ENCODE measurements at regions not wholly inside any gene's neighbourhood (a gene's known extent, or its start where the extent isn't known, plus 50 kb on each side); places are given as distances from the start of the nearest gene placed in this dataset.

DNA sequence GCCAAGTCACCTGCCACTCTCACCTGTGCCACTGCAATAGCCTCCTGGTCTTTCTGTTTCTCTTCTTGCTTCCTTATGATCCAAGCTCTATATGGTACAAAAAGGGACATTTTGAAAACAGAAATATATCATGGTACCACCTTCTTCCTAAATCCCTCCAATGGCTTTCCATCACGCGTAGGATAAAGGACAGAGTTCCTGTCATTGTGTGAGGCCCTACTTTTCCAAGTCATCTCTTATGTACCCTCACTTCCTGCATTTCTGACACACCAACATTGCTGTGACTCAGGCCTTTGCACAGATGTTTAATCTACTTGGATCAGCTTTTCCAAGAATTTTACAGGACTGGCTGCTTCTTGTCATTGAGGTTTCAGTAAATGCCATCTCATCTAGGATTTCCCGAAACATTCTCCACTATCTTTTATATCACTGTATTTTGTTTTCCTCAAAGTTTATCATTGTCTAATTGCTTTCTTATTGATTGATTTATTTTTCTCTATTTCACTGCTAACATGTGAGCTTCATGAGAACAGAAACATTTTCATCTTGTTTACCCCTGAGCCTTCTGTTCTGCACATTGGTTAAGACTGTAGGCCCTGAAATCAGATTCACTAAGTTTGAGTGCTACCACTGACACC is 426.1 kb upstream of the FANCL start:
- no peak for DNase-seq (ENCODE audit: low read depth in 2 of 2, low spot score in 1 of 2)

GRCh38 chr2:58666323-58666970 is 425.3 kb upstream of the FANCL start:
- no peak for DNase-seq (ENCODE audit: low read depth in 2 of 2, low spot score in 1 of 2)

GRCh38 chr2:58665154-58665553 is 424.0 kb upstream of the FANCL start:
- no peak for DNase-seq (ENCODE audit: low read depth in 2 of 2, low spot score in 1 of 2)

GRCh38 chr2:58664523-58665151 is 423.5 kb upstream of the FANCL start:
- DNase-seq (ENCODE audit: low read depth in 2 of 2, low spot score in 1 of 2): no peak

DNA sequence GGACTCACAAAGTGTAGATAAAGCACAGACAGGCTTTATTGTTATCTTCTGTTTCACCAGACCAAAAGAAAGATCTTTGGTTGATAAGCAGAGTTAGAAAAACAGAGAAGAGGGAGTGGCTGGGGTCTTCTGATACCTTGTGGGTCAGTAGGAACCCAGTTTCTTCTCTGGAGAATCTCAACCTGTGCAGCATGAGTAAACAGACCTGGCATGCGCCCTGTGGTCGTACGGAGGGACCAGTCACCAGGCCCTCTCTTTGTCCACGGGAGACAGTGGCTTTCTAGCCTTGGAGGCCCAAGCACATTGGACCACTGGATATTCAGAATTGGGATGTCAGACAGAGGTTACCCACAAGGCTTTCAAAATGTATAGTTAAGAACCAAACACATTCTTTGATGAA is 418.9 kb upstream of the FANCL start:
- no peak for DNase-seq (ENCODE audit: low read depth in 2 of 2, low spot score in 1 of 2)

DNA sequence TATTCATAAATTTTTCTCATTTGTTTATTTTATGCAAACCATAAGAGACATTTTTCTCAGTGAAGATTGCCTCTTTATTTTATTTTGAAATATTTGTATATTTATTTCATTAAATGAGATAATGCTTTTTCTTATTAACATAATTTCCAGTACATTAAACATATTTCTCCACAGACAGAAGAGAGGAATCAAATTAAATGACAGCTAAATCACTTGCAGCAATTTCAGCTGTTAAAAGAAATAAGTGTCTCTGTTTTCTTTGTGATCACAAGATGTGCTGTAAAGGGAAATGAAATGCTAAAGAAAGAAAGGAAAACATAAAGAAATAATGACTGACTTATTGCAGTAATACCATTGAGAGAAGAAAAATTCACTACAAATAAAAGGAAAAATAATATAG is 414.0 kb upstream of the FANCL start:
- DNase-seq (ENCODE audit: low read depth in 2 of 2, low spot score in 1 of 2): no peak

- DNase-seq (ENCODE audit: low read depth in 2 of 2, low spot score in 1 of 2): no peak
Observed at GRCh38 chr2:58651930-58652329, 410.8 kb upstream of the FANCL start.

GRCh38 chr2:58650781-58651180 is 409.7 kb upstream of the FANCL start:
- DNase-seq (ENCODE audit: low read depth in 2 of 2, low spot score in 1 of 2): no peak

DNA sequence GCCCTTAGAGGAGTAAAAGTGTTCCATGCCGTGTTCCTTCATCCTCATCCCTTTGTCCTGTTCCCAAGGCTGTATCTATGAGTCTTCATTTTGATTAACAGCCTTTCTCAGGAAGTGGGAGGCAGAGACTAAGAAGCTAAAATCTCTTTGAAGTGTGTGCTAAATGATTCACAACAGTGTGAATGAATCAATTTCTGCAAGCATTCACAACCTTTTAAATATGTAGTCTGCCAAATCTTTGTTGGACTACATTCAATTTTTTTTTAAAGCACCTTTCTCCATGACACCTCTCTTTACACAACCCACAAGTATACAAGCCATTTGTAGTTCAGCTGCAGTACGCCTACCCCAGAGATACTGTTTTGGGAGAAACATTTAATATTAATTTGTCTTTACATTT is 408.6 kb upstream of the FANCL start:
- no peak for DNase-seq (ENCODE audit: low read depth in 2 of 2, low spot score in 1 of 2)

- DNase-seq (ENCODE audit: low read depth in 2 of 2, low spot score in 1 of 2): no peak
Observed at GRCh38 chr2:58645017-58645416, 403.9 kb upstream of the FANCL start.

DNA sequence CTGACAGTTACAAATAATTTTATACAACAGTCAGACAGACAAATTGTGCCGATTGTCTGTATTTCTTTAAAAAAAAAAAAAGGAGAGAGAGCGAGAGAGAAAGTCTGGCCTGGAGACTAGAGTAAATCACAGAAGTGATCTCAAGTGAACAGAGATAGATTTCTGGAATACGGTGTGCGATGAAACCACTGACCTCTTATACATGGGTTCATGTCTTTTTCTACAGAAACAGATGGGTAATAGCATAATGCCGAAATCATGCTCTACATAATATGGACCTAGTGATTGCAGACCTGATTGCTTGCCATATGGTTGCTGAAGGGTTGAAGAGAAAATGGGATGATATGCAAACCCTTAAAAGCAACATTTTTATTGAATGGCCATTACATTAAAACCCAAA is 403.3 kb upstream of the FANCL start:
- DNase-seq (ENCODE audit: low read depth in 2 of 2, low spot score in 1 of 2): no peak

- no peak for DNase-seq (ENCODE audit: low read depth in 2 of 2, low spot score in 1 of 2)
Observed at GRCh38 chr2:58641001-58641400, 399.9 kb upstream of the FANCL start.

GRCh38 chr2:58640042-58640441 is 398.9 kb upstream of the FANCL start:
- no peak for DNase-seq (ENCODE audit: low read depth in 2 of 2, low spot score in 1 of 2)

GRCh38 chr2:58638256-58638805 is 397.2 kb upstream of the FANCL start:
- DNase-seq (ENCODE audit: low read depth in 2 of 2, low spot score in 1 of 2): no peak

DNA sequence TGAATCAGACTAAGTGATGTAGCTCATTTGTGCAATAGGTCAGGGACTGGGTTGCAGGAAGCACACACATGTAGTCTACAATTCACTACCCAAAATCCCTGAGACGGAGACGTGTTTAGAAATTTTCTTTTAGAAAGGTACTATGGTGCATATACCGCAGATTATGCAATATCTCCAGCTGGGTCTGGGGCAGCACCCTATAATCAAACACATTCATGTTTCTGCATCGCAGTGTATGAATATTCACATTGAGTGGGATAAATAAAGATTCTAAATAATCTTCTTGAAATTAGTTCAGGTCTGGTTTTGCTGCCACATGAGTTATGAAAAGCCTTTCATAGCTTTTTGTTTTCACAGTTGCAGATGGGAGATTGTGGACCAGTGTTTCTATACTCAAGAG is 395.7 kb upstream of the FANCL start:
- no peak for DNase-seq (ENCODE audit: low read depth in 2 of 2, low spot score in 1 of 2)

DNA sequence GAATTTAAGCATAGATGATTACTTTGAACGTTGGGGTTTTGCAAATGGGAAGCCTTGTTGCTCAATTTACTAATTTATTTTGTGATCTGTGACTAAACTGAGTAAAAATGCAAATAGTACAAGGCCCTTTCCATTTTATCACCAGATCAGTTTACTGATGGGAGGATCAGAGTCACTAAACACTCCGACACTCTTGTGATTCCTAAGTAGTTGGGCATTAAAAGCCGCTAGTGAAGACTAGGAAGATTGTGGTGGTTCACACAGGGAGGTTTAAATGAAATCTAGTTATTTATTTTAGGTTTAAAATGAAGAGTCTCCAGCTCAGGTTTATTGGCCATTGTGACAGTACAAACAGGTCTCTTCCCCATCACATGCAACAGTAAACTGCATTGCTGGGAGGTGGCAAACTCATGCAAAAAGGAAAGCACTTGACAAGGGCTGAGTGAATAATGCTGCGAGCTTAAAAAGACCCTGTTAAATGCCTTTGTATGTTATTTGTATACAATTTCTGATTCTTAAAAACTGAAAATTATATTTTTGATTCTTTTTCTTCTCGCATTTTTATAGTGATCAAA is 394.8 kb upstream of the FANCL start:
- no peak for DNase-seq (ENCODE audit: low read depth in 2 of 2, low spot score in 1 of 2)

DNA sequence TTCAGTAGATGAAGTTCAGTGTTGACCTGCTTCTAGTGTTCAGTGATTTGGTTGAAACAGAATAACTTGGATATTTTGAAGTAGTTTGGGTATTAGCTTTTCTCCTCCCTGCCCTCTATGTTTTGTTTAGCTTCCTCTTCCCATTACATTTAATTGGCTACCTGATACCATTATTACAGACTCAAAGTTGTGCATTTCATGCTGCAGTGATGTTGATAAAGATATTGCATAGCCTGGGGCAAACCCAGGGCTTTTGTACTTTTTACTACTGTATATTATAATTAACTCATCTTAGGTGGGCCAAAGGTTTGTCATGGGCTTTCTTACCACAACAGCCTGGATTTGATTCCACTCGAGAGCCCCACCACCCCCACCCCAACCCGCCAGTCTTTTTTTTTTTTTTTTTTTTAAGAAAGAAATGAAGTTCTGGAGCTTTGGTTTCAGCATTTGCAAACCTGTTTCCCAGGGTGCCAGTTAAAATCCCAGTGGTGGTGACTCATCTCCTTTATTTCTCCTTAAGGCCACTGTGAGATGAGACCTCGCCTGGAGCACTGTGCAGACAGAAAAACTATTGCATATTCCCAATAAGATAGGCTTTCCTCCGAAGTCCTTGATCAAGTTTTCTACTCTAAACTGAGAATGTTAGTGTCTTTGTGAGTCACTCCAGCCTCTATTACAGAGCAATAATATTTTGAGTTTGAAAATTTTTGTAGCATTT is 393.7 kb upstream of the FANCL start:
- DNase-seq (ENCODE audit: low read depth in 2 of 2, low spot score in 1 of 2): no peak

DNA sequence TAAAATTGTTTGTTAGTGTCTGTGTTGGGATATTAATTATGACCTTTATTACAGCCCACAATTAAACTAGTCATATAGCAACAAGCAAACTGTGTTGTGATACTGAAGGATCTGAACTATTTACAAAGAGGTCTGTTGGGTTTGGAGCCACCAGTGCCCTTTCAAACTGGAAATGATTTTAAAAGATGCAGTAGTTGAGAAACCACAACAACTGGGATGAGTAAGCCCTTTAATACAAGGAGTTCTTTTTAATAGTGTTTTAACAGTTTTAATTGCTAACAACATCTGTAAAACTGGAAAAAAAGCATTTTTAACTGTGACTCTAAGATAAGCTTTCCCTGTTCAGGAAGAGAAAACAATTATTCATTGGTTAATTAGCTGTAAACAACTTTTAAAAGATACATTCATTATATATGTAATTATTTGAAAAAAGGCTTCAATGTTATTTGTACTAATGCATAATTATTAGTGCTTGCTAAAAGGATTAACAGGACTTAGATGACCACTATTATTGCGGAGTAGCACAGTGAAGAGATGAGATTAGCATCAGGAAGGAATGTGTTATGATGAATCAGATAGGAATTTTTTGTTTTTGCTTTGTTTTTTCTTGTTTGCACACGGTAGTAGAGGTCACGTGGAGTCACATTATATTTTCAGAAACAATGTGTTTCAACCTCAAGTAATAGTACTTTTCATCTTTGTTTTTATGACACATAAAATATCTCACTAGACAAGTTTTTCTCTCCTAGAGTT is 392.7 kb upstream of the FANCL start:
- DNase-seq (ENCODE audit: low read depth in 2 of 2, low spot score in 1 of 2): no peak

DNA sequence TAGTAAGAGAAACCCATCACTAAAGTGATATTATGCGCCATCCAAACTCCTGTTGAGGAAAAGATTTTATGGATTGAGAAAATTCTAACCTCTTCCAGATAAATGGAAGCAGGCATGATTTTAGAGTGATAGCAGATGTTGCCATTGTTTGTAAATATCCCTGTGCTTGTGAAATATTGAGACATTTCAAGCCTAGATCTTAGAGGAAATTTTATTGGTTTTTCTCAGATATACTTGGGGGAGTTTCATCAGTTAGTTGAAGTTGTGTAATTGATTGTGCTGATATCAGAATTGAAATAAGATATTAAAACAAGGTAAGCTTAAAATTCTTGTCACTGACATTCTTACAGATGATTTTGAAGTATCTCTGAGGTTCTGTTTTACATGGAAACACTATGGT is 390.9 kb upstream of the FANCL start:
- DNase-seq (ENCODE audit: low read depth in 2 of 2, low spot score in 1 of 2): no peak

GRCh38 chr2:58629545-58630119 is 388.5 kb upstream of the FANCL start:
- no peak for DNase-seq (ENCODE audit: low read depth in 2 of 2, low spot score in 1 of 2)
